LoVo (cell line): ENCODE measurements at regions not wholly inside any gene's neighbourhood (a gene's known extent, or its start where the extent isn't known, plus 50 kb on each side); places are given as distances from the start of the nearest gene placed in this dataset.

Experiments used
- DNase-seq: peaks from one replicate; pipeline ENCODE4 v3.0.0-alpha.2; 2016; ENCODE audit warnings: low spot score

- DNase-seq: no peak
These were observed 483.4 kb upstream of the KLHL29 start for GRCh38 chr2:22901471-22902179.

DNA sequence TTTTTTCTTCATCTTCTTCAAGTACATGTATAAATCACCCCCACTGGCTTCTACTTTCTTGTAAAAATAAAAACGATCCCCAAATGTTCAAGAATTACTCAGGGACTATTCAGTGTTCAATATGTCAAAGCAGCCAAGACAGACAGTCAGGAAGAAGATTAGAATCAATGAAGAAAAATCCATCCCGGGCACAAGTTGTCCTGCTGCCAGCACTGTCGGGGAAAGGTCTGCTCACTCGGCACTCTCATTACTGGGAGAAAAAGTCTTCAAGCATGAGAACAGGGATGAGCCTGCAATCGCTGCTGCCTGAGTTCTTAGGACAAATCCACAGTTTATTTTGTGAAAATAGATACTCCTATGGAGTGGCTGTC lies 482.8 kb upstream of the KLHL29 start:
- no peak for DNase-seq

DNA sequence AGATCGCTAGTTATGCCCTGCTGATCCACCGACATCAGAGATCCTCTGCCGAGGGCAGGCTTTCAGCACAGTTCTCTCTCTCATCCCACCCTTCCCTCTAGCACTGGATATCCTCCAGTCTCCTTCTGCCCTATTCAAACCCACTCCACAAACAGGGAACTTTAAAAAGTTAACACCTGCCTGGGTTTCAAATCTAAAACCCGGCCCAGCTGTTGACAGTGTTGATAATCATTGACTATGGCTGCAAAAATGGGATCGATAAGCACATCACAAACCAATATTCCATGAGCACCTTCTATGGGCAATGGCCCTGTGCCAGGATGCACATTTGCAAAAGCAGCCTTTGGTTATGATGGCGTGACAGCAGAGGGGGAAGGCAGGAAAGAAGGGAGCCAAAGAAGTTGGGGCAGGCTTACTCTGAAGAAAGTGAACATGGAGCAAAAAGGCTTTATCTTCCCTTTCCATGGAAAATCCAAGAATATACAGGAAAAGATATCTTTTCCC lies 482.3 kb upstream of the KLHL29 start:
- no peak for DNase-seq

GRCh38 chr2:22903616-22904015 lies 481.4 kb upstream of the KLHL29 start:
- DNase-seq: no peak

- peak; percentile 19 for DNase-seq
These were observed 480.8 kb upstream of the KLHL29 start for GRCh38 chr2:22904126-22904684.

DNA sequence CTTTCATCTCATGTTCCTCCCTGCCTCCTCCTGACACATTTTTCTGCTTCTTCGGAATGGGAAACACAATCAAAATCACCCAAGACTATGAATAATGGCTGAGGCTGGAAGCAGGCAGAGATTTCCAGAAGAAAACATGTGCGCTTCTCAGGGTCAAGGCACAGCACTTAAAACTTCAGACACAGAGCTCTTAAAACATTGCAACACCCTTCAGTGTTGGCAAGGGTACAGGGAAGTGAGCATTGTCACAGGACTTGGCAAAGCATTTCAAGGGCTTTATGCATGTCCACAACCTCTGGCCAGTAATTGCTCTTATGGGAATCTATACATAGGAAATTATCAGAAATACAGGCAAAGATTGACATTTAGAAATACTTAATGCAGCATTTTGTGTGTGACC lies 477.6 kb upstream of the KLHL29 start:
- no peak for DNase-seq

- no peak for DNase-seq
These were observed 472.6 kb upstream of the KLHL29 start for GRCh38 chr2:22912398-22912797.

DNA sequence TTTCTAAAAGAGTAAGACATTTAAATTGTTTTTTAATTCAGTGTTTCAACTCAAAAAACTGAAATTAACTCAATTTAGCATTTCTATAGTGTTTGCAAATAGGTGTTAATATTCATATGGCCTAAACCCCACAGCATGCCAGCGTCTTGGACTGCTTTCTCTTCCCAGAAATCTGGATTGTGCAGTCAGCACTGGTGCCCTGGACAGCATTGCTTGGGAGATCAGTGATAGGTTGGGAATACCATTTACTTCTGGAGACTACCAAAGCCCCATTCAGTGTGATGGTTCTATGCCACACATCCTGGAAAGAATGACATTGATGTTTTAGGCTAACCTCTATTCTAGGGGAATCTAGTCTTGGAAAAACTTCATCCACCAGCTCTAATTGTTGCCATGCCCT lies 455.0 kb upstream of the KLHL29 start:
- DNase-seq: no peak

- no peak for DNase-seq
These were observed 454.2 kb upstream of the KLHL29 start for GRCh38 chr2:22930781-22931180.

DNA sequence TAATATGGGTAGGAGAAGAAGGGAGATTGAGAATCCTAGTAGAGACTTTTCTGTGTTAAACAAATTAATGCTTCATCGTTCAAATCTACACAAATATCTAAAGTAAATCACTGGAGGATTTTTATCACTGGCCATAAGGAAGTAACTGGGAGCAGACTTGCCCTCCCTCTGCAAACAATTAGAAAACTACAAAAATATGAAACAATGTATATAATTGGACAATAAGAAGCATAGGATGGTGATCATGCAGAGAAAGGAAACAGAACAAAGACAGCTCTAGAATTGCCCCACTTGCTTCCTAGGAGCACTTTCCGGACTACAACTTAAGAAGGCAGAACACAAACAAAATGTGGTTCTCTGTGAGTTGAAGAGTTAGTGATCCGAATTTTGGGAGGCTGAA lies 452.7 kb upstream of the KLHL29 start:
- DNase-seq: no peak

GRCh38 chr2:22934747-22935146 lies 450.2 kb upstream of the KLHL29 start:
- DNase-seq: no peak

- DNase-seq: no peak
These were observed 442.5 kb upstream of the KLHL29 start for GRCh38 chr2:22942441-22942840.

DNA sequence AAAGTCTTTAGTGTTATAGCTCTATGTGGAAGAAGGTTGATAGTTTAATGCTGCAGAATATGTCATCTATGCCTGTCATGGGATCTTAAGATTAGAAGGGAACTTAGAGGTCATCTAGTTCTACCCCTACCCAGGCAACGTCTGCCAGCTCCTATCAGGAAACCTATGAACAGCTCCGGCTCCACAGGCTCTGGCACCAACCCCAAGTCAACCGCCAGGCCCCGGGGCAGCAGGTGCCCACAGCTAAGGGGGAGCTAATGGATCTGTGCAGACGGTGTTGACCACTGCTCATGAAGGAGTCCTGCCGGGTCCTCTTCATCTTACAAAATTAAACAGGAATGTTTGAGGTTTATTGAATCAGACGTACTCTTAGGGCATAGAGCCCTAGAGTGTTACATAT lies 440.8 kb upstream of the KLHL29 start:
- DNase-seq: no peak

DNA sequence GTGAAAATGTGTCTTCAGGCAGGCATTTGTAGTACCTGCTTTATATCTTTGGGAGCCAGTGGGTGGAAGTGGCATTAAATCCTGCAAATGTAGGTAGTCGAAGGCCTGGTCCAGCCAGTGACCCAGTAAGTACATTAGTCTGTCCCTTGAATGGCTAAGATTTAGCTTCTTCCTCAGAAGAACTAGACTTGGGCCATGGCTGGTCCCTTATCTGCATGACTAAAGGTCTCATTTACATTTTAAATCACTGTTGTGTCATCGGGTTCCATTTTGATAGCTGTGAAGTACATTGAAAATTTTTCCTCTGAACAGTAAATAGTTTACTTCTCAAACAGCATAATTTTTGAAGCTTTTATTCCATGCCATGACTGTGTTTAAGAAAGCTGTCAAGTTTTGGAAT lies 438.4 kb upstream of the KLHL29 start:
- DNase-seq: no peak

- no peak for DNase-seq
These were observed 437.2 kb upstream of the KLHL29 start for GRCh38 chr2:22947741-22948140.

DNA sequence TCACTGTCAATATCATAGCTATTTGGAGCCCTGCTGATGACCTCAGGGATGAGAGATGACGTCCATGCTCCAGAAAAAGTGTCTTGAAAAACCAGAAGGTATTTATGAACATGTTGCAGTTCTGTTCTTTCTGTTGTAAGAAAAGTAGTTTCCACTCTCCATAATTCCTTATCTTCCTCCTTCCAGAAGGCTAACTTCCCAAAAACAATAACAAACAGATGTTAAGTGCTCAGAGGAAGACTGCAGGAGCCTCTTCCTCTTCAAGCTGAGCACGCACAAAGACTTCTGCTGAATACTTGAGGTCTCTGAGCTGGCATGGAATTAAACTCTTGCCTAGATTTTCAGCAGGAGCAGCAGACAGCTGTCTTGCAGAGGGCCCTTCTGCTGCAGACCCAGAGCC lies 434.5 kb upstream of the KLHL29 start:
- DNase-seq: no peak

DNA sequence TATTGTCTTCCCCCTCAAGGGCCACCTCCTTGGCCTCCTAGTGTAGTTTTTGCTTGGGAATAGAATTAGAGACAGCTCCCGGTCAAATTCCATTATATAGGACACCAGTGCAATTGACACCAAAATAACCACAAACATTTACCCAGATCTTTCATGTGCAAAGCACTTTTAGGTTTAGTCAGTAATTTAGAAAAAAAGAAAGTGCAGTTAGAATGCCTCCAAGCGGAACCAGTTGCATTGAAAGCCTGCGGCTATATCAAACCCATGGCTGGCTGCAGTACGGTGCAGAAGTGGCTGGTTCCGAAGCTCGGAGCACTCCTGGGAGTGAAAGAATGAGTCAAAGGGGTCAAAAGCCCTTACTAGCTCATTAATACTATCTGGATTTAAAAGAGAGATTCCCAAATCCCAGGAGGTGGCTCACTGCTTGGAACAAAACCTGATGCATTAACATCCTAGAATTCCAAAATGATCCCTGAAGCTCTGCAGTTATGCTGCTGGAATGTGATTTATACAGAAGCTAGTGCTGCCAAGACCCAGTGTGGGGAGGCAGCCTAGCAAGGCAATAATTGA lies 432.2 kb upstream of the KLHL29 start:
- no peak for DNase-seq

DNA sequence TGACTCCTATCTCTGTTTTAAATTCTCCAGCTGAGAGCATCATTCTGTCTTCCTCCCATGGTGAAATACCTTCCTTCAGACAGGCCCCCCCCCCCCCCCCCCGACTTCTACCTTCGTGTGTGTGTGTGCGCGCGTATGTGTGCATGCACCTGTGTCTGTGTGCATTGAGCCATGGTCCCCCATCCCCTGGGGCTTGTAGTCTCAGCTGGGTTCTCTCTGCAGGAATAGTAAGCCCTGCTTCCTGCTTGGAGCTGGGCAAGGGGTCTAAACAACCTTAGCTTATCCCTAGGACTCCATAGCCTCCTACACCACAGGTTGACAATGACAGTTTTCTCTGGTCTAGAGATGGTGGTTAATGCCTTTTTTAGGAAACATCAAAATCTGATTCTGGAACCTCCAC lies 427.5 kb upstream of the KLHL29 start:
- DNase-seq: no peak

GRCh38 chr2:22958308-22958707 lies 426.7 kb upstream of the KLHL29 start:
- no peak for DNase-seq

DNA sequence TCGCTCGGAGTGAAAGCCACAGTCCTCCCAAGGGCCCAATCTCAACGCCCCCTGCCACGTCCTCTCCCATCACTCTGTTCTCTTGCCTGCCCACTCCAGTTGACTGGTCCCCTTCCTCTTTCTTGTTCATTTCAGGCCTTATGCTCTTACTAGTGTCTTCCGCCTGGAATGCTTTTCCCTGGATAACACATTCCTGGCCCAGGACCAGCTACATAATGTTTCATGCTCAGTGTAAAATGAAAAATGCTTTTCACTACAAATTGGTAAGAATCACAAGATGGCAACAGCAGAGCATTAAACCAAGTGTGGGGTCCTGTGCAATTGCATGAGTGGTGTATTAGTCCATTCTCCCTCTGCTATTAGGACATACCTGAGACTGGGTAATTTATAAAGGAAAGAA lies 417.2 kb upstream of the KLHL29 start:
- DNase-seq: no peak

GRCh38 chr2:22970284-22970975 lies 414.5 kb upstream of the KLHL29 start:
- no peak for DNase-seq

DNA sequence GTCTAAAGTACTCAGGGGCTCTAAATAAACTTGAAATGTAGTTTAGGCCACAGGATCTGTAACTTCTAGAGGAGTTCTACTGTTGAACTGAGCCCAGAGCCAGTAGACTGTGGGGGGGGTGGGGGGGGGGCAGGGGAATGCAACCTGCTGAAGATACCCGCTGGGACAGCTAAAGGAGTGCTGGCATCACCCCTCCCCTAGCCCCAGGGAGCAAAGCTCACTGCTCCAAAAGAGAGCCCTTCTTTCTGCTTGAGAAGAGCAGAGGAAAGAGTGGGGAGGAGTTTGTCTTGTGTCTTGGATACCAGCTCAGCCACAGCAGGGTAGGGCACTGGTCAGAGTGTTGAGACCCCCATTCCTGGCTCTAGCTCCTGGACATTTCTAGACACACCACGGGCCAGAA lies 414.0 kb upstream of the KLHL29 start:
- DNase-seq: no peak

GRCh38 chr2:22981785-22982184 lies 403.2 kb upstream of the KLHL29 start:
- no peak for DNase-seq
